CD4-positive, alpha-beta T cell treated with Interleukin-15 for 1 hour (primary cell): ENCODE measurements at regions not wholly inside any gene's neighbourhood (a gene's known extent, or its start where the extent isn't known, plus 50 kb on each side); places are given as distances from the start of the nearest gene placed in this dataset.
"Not testable (repeated sequence)": the region's sequence is repeated elsewhere in the genome, so short reads cannot be mapped to it uniquely, and the experiment has no call there.

ENCODE experiments used
- DNase-seq: peaks from one replicate; pipeline ENCODE4 v3.0.0-alpha.2; 2020

DNA sequence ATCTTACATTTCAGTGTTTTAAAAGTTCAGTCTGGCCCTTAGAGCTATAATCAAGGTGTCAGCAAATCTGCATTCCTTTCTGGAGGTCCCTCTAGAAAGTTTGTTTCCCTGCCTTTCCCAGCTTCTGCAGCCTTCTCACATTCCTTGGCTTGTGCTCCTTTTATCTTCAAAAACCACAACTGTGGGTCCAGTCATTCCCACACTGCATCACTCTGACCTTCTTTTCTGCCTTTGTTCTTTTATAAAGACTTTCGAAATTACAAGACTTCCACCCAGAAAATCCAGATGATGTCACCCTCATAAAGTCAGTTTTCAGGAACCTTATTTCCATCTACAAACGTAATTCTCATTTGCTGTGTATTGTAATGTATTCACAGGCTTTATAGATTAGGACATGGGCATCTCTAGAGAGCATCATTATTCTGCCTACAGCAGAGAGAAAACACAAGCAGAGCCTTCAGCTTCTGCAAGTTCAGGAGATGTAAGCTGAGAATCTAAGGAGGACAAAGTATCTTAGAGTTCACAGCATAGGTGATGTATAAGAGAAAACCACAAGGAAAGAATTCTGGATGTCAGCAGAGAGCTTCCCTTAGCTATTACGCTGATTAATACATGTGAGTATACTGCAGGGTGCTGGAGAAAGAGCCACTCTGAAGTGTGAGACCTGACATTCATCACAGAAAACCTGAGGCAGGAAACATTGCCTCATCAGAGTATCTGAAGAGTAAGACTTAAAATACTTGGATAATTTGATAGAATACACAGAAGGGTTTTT lies 1100.2 kb downstream of the CBLN2 start:
- DNase-seq: no peak

- no peak for DNase-seq
Measured at GRCh38 chr18:71442731-71443141, 1101.4 kb downstream of the CBLN2 start.

GRCh38 chr18:71441156-71441555 lies 1103.0 kb downstream of the CBLN2 start:
- DNase-seq: no peak

DNA sequence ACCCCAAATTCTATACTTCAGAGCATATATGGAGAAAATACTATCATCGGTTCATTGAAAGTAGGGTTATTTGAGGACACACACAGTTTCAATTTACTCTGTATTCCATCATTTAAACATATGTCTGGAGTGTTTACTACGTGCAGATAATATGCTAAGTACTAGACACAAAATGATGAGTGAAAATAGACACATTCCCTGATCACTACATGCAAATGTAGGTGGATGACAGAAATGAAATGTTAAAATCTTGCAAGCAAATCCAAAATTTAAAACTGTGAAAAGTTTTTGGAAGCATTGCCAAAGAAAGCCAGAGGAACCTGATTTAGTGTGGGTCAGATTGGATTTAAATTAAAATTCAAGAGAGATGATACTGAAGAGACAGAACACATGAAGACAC lies 1106.6 kb downstream of the CBLN2 start:
- no peak for DNase-seq

DNA sequence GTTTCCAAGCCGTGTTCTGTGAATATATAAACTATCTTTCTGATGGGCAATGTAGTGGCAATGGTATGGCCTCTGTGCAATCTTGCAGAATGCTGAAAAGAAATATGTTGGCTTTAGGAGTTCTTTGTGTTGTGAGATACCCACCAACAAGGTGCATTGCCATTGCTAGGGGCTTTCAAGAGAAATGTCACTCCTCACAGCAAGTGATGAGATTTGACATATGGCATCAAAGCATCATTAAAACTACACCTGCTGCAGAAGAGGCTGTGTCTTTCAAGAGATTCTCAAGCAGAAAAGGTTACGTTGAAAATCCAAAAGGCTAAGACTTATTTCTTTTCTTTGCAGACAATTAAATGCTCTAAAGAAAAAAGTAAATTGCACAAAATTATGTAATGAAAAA lies 1110.8 kb downstream of the CBLN2 start:
- DNase-seq: no peak

- DNase-seq: no peak
Measured at GRCh38 chr18:71431689-71432088, 1112.5 kb downstream of the CBLN2 start.

GRCh38 chr18:71431171-71431570 lies 1113.0 kb downstream of the CBLN2 start:
- DNase-seq: no peak

GRCh38 chr18:71426441-71426840 lies 1117.7 kb downstream of the CBLN2 start:
- no peak for DNase-seq

DNA sequence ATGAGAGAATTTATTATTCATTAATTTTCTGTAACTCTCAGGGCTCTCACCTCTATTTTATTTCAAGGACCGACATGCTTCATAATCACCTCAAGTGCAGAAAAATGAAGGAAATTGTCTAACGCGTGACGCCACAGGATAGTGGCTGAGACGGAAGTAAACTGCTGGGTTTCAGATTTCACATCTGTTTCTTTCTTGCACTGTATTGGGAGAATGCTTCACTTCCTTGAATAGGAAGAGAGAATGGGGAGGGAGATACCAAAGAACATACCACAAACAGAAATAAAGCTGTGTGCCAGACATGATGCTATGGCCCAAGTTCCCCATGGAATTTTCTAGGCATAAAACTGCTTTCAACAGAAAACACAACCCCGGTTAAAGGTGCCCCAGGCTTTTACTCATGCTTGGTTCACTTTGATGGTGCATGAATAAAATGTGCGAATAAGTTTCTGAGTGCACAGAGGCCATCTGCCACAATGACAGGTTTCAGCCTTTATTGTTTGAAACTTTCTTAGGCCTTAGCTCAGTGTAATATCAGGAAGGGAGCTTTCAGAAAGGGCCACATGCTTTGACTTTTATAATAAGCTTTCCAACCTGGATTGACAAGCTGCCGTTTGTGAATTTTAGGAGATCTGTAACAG lies 1116.4 kb downstream of the SOCS6 start:
- no peak for DNase-seq

- DNase-seq: no peak
Measured at GRCh38 chr18:71403501-71403900, 1114.7 kb downstream of the SOCS6 start.

DNA sequence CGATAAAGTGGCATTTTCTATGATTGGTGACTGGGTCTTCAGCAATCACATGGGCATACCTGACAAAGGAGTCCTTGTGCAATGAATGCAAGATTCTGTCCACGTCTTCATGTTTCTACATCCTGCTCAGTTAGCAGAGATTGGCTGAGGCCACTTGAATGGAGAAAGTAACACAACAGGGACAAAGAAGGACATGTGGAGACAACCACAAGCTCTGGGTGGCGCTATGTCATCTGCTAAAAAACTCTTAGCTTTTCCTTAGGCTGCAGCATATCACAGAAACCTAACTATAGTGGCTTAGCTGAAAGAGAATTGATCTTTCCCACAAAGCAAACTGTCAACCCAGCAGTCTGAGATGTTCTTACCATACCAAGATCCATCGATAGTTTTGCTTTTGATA lies 1109.7 kb downstream of the SOCS6 start:
- DNase-seq: no peak

DNA sequence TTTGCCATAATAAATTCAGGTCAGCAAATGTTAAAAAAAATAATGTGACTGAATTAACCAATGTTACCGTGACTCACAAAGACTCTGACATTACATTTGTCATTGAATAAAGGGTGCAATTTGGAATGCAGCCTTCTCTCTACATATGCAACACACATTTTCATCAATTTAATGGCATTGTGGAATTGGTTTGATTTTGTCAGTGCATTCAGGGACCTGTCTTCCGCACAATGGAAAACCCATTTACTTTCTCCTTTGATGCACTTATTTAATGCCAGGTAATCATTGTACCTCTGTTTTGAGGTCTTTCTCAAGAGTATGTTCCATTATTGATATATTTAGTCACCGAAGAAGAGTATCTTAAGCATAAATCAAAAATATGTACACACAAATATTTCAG lies 1099.3 kb downstream of the SOCS6 start:
- DNase-seq: no peak

DNA sequence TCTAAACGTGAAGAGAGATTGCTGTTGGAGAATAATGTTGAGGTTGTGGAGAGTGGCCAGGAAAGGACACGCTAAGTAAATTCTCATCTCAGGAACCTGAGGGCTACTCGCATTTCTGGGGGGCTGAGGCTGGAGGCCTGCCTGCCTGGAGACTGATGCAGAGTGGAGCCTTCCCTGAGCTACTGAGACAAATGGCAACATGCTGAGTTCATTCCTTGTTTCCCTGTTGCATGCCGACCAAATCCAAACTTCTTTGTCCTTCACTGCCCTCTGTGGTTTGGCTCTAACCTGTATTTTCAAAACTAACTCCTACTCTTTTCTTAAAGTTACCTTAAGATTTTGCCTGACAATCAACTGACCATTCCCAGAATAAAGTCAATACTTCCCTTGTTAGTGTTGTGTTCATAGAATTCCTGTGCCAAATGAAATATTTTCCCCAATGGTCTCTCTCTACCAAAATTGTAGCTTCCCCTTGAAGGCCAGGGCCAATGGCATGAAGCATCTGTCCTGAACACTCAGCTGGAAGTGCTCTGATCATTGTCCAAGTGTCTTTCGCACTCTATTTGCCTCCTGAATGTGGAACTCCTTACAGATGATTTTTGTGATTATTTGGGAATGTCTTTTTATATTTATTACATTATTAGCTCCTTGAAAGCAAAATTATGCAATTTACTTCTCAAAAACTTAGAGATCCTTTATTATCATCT lies 1085.6 kb downstream of the SOCS6 start:
- DNase-seq: no peak

DNA sequence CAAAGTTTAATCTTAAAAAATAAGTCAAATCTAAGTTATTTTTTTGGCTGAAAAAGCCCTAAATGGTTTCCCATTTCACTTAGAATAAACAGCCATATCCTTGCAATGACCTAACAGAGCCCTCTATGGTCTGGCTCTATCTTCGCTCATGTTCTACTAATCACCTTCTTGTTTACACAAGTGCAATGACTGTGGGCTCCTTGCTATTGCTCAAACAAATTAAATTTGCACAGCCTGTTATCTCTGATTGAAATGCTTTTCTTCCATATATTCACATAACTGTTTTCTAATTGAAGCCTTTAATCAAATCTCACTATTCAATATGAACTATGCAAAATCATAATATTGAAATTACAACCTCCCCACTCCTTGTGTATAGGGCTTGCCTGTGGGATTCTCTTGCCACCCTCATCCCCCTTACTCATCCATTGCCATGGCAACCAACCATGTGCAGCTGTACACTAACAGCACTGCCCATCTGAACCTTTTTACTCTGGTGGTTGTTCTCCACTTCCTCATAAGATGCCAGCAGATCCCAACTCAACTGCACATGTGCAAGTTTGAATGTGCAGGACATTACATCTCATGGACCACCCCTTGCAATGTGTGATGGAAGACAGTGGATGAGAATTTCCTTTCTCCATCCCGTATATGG lies 1083.2 kb downstream of the SOCS6 start:
- no peak for DNase-seq

- DNase-seq: no peak
Measured at GRCh38 chr18:71370671-71371445, 1082.0 kb downstream of the SOCS6 start.

GRCh38 chr18:71370095-71370494 lies 1081.2 kb downstream of the SOCS6 start:
- no peak for DNase-seq

DNA sequence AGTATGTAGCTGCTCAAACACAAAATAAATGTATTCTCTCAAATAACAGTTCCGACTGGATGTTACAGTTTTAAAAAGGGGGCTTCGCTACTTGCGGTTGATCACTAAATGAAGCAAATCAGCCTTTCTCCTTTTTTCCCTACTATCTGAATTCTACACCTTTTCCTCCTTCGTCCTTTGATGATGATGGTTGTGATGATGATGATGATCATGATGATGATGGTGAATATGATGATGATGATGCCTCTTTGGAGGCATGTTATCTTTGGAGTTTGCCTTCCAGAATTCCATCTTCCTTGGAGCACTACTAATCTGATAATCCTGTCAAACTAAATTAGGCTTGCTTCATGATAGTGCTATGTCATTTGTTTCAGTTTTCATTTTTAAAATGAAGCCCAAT lies 1073.3 kb downstream of the SOCS6 start:
- no peak for DNase-seq

- not testable (repeated sequence) for DNase-seq
Measured at GRCh38 chr18:71355599-71355998, 1066.8 kb downstream of the SOCS6 start.

DNA sequence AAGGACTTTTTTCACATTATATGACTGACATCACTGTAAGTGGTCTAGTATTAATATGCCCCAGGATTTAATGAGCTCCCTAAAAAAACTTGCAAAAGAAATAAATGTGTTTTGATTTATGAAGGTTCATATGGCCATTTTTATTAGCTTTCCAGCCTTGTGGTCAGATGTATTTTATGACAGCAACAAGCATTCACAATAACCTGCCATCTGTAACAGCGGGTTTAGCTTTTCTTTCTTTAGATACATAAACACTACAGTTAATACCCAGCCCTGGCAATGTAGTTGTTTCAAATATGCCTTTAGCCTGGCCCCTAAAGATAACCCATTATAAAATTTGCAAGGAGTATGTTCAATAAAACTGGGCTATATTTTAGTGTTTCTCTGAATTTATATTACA lies 1063.8 kb downstream of the SOCS6 start:
- no peak for DNase-seq

DNA sequence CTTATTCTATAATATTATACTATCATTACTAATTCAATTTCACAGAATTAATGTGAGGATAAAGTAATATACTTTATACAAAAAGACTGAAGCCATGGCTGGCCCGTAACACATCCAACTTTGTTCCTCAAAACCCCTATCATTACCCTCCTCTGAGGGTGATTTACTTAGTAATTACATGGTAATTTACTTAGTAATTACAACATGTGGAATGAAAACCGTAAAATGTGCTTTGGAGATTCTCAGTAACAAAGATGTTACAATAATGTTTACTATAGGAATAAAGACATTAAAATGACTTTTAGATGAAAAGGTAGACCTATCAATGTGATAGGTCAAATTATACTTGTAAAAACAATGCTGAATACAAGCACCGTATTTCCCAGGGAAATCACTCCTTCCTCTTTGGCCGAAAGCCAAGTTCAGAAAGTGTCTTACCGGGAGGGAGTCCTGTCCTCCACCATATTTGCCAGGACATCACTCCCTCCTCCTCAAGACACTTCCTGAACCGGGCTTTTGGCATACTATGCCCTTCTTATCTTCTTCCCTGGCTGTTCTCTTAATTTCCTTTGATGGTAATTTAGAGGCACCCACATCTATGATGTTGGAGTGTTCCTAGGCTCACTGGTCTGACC lies 1047.8 kb downstream of the SOCS6 start:
- DNase-seq: no peak

DNA sequence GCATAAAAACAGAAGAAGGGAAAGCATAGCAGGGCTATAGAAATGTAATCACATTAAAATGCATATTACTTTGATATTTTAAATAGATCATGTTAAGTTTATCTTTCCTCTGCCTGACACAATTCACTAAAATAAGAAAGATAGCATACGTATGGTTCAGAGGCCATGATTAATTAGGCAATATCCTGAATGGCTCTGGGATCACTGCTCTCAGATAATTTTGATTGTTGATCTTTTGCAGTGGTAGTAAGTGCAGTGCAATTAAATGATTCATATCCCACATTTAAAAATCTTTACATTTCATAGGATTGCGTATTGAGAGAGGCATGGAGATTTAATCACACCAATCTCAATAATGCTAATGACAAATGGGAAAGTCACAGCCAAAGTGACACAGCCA lies 1040.7 kb downstream of the SOCS6 start:
- DNase-seq: no peak

GRCh38 chr18:71329114-71329513 lies 1040.3 kb downstream of the SOCS6 start:
- no peak for DNase-seq
